Astrocyte (in vitro differentiated cells and primary cell): ENCODE measurements at regions not wholly inside any gene's neighbourhood (a gene's known extent, or its start where the extent isn't known, plus 50 kb on each side); places are given as distances from the start of the nearest gene placed in this dataset.
A peak's percentile ranks its signal among the peaks of the same experiment; 100 is the strongest.

ENCODE experiments used
- DNase-seq: peaks from one replicate; pipeline ENCODE4 v3.0.0-alpha.2; 2010; ENCODE audit warnings: low read depth
- FAIRE-seq: peaks from 2 replicates; lab custom pipeline; 2011; peaks lifted over from hg19 to GRCh38; lab: Jason Lieb, UNC
- H2AFZ ChIP-seq: 2 replicates; pipeline ENCODE4 v1.6.0; 2012; ENCODE audit warnings: low read depth, low read length, inconsistent platforms
- H3K27ac ChIP-seq: 2 replicates; pipeline ENCODE4 v1.5.1; 2011; ENCODE audit warnings: low read depth, low read length, inconsistent platforms
- H3K27me3 ChIP-seq: 2 replicates; pipeline ENCODE4 v1.6.0; 2011; ENCODE audit warnings: low read length, inconsistent platforms; ENCODE audit not compliant: insufficient read depth
- H3K36me3 ChIP-seq: 2 replicates; pipeline ENCODE4 v1.5.1; 2011; ENCODE audit warnings: low read length, inconsistent platforms; ENCODE audit not compliant: insufficient read depth
- H3K4me1 ChIP-seq: 2 replicates; pipeline ENCODE4 v1.5.1; 2011; ENCODE audit warnings: low read length, inconsistent platforms; ENCODE audit not compliant: insufficient read depth
- H3K4me2 ChIP-seq: 2 replicates; pipeline ENCODE4 v1.6.0; 2012; ENCODE audit warnings: low read length, inconsistent platforms
- H3K4me3 ChIP-seq: 2 replicates; pipeline ENCODE4 v1.5.1; 2011; ENCODE audit warnings: low read depth, mild to moderate bottlenecking, low read length, inconsistent platforms; ENCODE audit not compliant: insufficient read depth
- H3K79me2 ChIP-seq: 2 replicates; pipeline ENCODE4 v1.6.0; 2012; ENCODE audit warnings: mild to moderate bottlenecking, low read length, inconsistent platforms; ENCODE audit not compliant: insufficient read depth
- H3K9ac ChIP-seq: 2 replicates; pipeline ENCODE4 v1.6.0; 2012; ENCODE audit warnings: mild to moderate bottlenecking, low read length, inconsistent platforms
- H3K9me3 ChIP-seq: 2 replicates; pipeline ENCODE4 v1.5.1; 2012; ENCODE audit warnings: low read depth, mild to moderate bottlenecking, low read length, inconsistent platforms; ENCODE audit not compliant: insufficient read depth
- H4K20me1 ChIP-seq: 2 replicates; pipeline ENCODE4 v1.6.0; 2012; ENCODE audit warnings: low read length, inconsistent platforms; ENCODE audit not compliant: insufficient read depth
- H3K27ac Mint-ChIP-seq: one replicate; pipeline ENCODE4 v1.8.0; 2021; ENCODE audit warnings: mild to moderate bottlenecking, mixed read lengths; ENCODE audit not compliant: unreplicated experiment
- H3K27me3 Mint-ChIP-seq: one replicate; pipeline ENCODE4 v1.8.0; 2021; ENCODE audit warnings: low read depth, mixed read lengths; ENCODE audit not compliant: unreplicated experiment
- H3K36me3 Mint-ChIP-seq: one replicate; pipeline ENCODE4 v1.8.0; 2021; ENCODE audit warnings: low read depth, mixed read lengths; ENCODE audit not compliant: unreplicated experiment
- H3K4me1 Mint-ChIP-seq: one replicate; pipeline ENCODE4 v1.8.0; 2021; ENCODE audit warnings: low read depth, mixed read lengths; ENCODE audit not compliant: unreplicated experiment
- H3K4me3 Mint-ChIP-seq: one replicate; pipeline ENCODE4 v1.8.0; 2021; ENCODE audit warnings: mild to moderate bottlenecking, moderate library complexity, mixed read lengths; ENCODE audit not compliant: unreplicated experiment
- H3K9me3 Mint-ChIP-seq: one replicate; pipeline ENCODE4 v1.8.0; 2021; ENCODE audit warnings: mild to moderate bottlenecking, mixed read lengths; ENCODE audit not compliant: unreplicated experiment
- CTCF ChIP-seq: IDR thresholded peaks from 2 replicates; pipeline ENCODE4 v1.5.1; 2011; ENCODE audit warnings: low read depth, mild to moderate bottlenecking, inconsistent platforms, low read length, moderate library complexity; ENCODE audit not compliant: insufficient read depth
- EZH2 ChIP-seq: IDR thresholded peaks from 2 replicates; pipeline ENCODE4 v1.6.1; 2012; ENCODE audit warnings: mild to moderate bottlenecking, low read length, inconsistent platforms; ENCODE audit not compliant: insufficient read depth

DNA sequence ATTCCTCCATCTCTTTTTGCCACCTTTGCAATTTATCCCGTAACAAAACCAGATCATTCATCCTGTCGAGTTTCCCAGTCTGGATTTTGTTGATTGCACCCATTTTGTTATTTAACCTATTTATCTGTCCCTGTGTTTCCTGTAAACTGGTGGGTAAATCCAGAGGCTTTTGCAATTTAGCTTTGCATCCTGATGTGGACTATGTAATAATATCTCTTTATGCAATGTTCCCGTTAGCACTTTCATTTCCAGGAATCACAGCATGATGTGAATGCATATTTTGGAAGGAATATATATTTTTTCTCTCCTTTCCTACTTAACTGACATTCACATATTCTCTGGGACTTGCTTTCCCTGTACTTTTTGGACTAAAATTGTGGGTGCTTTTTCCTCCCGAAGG, 240.3 kb upstream of the GAS1 start:
- Mint-ChIP-seq H3K27me3 (no peaks in the 10 kb centered on the region), H3K36me3 (no peaks in the 10 kb centered on the region), H3K27ac (no peak overlapping the region), H3K4me1 (peaks cover 21% of the 10 kb centered on the region), H3K9me3 (peaks cover under 1% of the 10 kb centered on the region), H3K4me3 (no peak overlapping the region)
- TF ChIP-seq EZH2, result no peak
- no peak for TF ChIP-seq CTCF
- DNase-seq (no peak), FAIRE-seq (no peak)
- no peaks in the 10 kb centered on the region for H3K36me3 ChIP-seq
- no peaks in the 10 kb centered on the region for H3K27me3 ChIP-seq
- H2AFZ ChIP-seq, result no peak overlapping the region
- H3K4me2 ChIP-seq, result no peak overlapping the region
- no peaks in the 10 kb centered on the region for H3K79me2 ChIP-seq
- H3K9me3 ChIP-seq, result no peaks in the 10 kb centered on the region
- no peak overlapping the region for H3K27ac ChIP-seq
- H4K20me1 ChIP-seq, result no peaks in the 10 kb centered on the region
- no peak overlapping the region for H3K9ac ChIP-seq
- H3K4me1 ChIP-seq, result peaks cover 16% of the 10 kb centered on the region
- H3K4me3 ChIP-seq, result no peak overlapping the region

- Mint-ChIP-seq H3K36me3 (no peaks in the 10 kb centered on the region), H3K27ac (no peak overlapping the region), H3K9me3 (no peaks in the 10 kb centered on the region), H3K4me3 (no peak overlapping the region), H3K4me1 (peaks cover 31% of the 10 kb centered on the region), H3K27me3 (no peaks in the 10 kb centered on the region)
- H3K9ac ChIP-seq, result no peak overlapping the region
- H3K36me3 ChIP-seq, result no peaks in the 10 kb centered on the region
- no peak for TF ChIP-seq CTCF
- no peak for TF ChIP-seq EZH2
- H3K27ac ChIP-seq, result no peak overlapping the region
- H3K4me3 ChIP-seq, result no peak overlapping the region
- FAIRE-seq (no peak), DNase-seq (no peak)
- no peak overlapping the region for H3K4me2 ChIP-seq
- no peak overlapping the region for H2AFZ ChIP-seq
- H3K9me3 ChIP-seq, result no peaks in the 10 kb centered on the region
- H4K20me1 ChIP-seq, result no peaks in the 10 kb centered on the region
- no peaks in the 10 kb centered on the region for H3K27me3 ChIP-seq
- peaks cover 28% of the 10 kb centered on the region for H3K4me1 ChIP-seq
- no peaks in the 10 kb centered on the region for H3K79me2 ChIP-seq
Observed at GRCh38 chr9:87189006-87189405, 241.7 kb upstream of the GAS1 start.

DNA sequence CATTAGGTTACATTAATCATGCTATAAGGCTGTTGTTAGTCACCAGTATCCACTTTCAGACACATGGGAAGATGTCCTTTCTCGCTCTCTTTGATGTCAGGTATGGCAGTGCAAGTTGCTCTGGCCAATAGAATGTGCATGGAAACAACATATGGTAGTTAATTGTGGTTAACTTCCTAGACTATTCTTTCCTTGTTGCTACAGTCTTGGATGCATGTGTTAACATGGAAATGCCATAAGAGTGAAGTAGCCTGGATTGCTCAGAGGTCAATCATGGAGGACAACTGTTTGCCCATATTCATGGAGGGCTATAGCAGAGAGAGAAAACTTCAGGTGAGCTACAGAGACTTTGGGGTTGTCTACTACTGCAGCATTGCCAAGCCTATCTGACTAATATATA, 245.8 kb upstream of the GAS1 start:
- Histone ChIP-seq H3K4me1 (peaks cover 28% of the 10 kb centered on the region), H3K36me3 (no peaks in the 10 kb centered on the region), H3K4me2 (peak overlapping the region; percentile 81), H3K79me2 (no peaks in the 10 kb centered on the region), H3K27ac (no peak overlapping the region), H3K9ac (peak overlapping the region; percentile 77), H3K9me3 (no peaks in the 10 kb centered on the region), H3K4me3 (no peak overlapping the region), H4K20me1 (no peaks in the 10 kb centered on the region), H2AFZ (no peak overlapping the region), H3K27me3 (no peaks in the 10 kb centered on the region)
- Mint-ChIP-seq H3K4me3 (no peak overlapping the region), H3K36me3 (no peaks in the 10 kb centered on the region), H3K27ac (peak overlapping the region; percentile 54), H3K27me3 (no peaks in the 10 kb centered on the region), H3K9me3 (peaks cover 5% of the 10 kb centered on the region), H3K4me1 (peaks cover 42% of the 10 kb centered on the region)
- FAIRE-seq (no peak), DNase-seq (peak; percentile 36)
- no peak for TF ChIP-seq CTCF
- no peak for TF ChIP-seq EZH2
